Endothelial cell (in vitro differentiated cells): ENCODE measurements at regions not wholly inside any gene's neighbourhood (a gene's known extent, or its start where the extent isn't known, plus 50 kb on each side); places are given as distances from the start of the nearest gene placed in this dataset.

Experiments used
- DNase-seq: peaks from one replicate; pipeline ENCODE4 v3.0.0; 2021; ENCODE audit warnings: low spot score
- H3K27ac Mint-ChIP-seq: one replicate; pipeline ENCODE4 v1.8.0; 2021; ENCODE audit warnings: mixed read lengths, inconsistent platforms; ENCODE audit not compliant: unreplicated experiment
- H3K27me3 Mint-ChIP-seq: one replicate; pipeline ENCODE4 v1.8.0; 2021; ENCODE audit warnings: mild to moderate bottlenecking, moderate library complexity, mixed read lengths, inconsistent platforms; ENCODE audit not compliant: unreplicated experiment
- H3K36me3 Mint-ChIP-seq: one replicate; pipeline ENCODE4 v1.8.0; 2021; ENCODE audit warnings: mild to moderate bottlenecking, low read depth, mixed read lengths, inconsistent platforms; ENCODE audit not compliant: unreplicated experiment
- H3K4me1 Mint-ChIP-seq: one replicate; pipeline ENCODE4 v1.8.0; 2021; ENCODE audit warnings: mild to moderate bottlenecking, mixed read lengths, inconsistent platforms; ENCODE audit not compliant: unreplicated experiment
- H3K4me3 Mint-ChIP-seq: one replicate; pipeline ENCODE4 v1.8.0; 2021; ENCODE audit warnings: mild to moderate bottlenecking, mixed read lengths, inconsistent platforms; ENCODE audit not compliant: unreplicated experiment
- H3K9me3 Mint-ChIP-seq: one replicate; pipeline ENCODE4 v1.8.0; 2021; ENCODE audit warnings: mixed read lengths, inconsistent platforms; ENCODE audit not compliant: unreplicated experiment
- CTCF ChIP-seq: fragments of 200-600 bp; sonication (generic); IDR thresholded peaks from one replicate; pipeline ENCODE4 v1.5.0; 2021; ENCODE audit warnings: antibody characterized with exemption; ENCODE audit not compliant: unreplicated experiment

- H3K36me3 Mint-ChIP-seq = peaks cover 4% of the 10 kb centered on the region
- no peak overlapping the region for H3K4me3 Mint-ChIP-seq
- TF ChIP-seq CTCF = no peak
- H3K27me3 Mint-ChIP-seq = no peaks in the 10 kb centered on the region
- no peaks in the 10 kb centered on the region for H3K9me3 Mint-ChIP-seq
- no peak overlapping the region for H3K27ac Mint-ChIP-seq
- H3K4me1 Mint-ChIP-seq = no peaks in the 10 kb centered on the region
- no peak for DNase-seq
Observed at GRCh38 chr3:144102421-144102820, 130.8 kb downstream of the DIPK2A start.

- Mint-ChIP-seq H3K4me3 (no peak overlapping the region), H3K9me3 (no peaks in the 10 kb centered on the region), H3K27ac (no peak overlapping the region), H3K27me3 (no peaks in the 10 kb centered on the region), H3K4me1 (no peaks in the 10 kb centered on the region), H3K36me3 (peaks cover 4% of the 10 kb centered on the region)
- no peak for DNase-seq
- TF ChIP-seq CTCF = no peak
Observed at GRCh38 chr3:144104186-144104585, 132.6 kb downstream of the DIPK2A start.

- no peak overlapping the region for H3K4me3 Mint-ChIP-seq
- H3K4me1 Mint-ChIP-seq = no peaks in the 10 kb centered on the region
- H3K27ac Mint-ChIP-seq = no peak overlapping the region
- H3K27me3 Mint-ChIP-seq = no peaks in the 10 kb centered on the region
- TF ChIP-seq CTCF = no peak
- no peaks in the 10 kb centered on the region for H3K9me3 Mint-ChIP-seq
- H3K36me3 Mint-ChIP-seq = peaks cover 4% of the 10 kb centered on the region
- DNase-seq = no peak
Observed at GRCh38 chr3:144104679-144105078, 133.1 kb downstream of the DIPK2A start.

- Mint-ChIP-seq H3K27ac (no peak overlapping the region), H3K4me1 (no peaks in the 10 kb centered on the region), H3K9me3 (no peaks in the 10 kb centered on the region), H3K4me3 (no peak overlapping the region), H3K27me3 (no peaks in the 10 kb centered on the region), H3K36me3 (peaks cover 2% of the 10 kb centered on the region)
- no peak for DNase-seq
- no peak for TF ChIP-seq CTCF
Observed at GRCh38 chr3:144105542-144105941, 133.9 kb downstream of the DIPK2A start.

GRCh38 chr3:144106970-144107369 is 135.3 kb downstream of the DIPK2A start:
- no peak for DNase-seq
- no peak for TF ChIP-seq CTCF
- Mint-ChIP-seq H3K27ac (no peak overlapping the region), H3K4me3 (no peak overlapping the region), H3K36me3 (no peaks in the 10 kb centered on the region), H3K4me1 (no peaks in the 10 kb centered on the region), H3K9me3 (no peaks in the 10 kb centered on the region), H3K27me3 (no peaks in the 10 kb centered on the region)
